ENCODE measurements at regions not wholly inside any gene's neighbourhood (a gene's known extent, or its start where the extent isn't known, plus 50 kb on each side); places are given as distances from the start of the nearest gene placed in this dataset.

GRCh38 chr6:71468841-71469700 is 180.5 kb downstream of the OGFRL1 start:
- intact Hi-C loops (cut with DNase I, micrococcal nuclease): no loop called here
- no peak for ATAC-seq
- DNase-seq: no peak

DNA sequence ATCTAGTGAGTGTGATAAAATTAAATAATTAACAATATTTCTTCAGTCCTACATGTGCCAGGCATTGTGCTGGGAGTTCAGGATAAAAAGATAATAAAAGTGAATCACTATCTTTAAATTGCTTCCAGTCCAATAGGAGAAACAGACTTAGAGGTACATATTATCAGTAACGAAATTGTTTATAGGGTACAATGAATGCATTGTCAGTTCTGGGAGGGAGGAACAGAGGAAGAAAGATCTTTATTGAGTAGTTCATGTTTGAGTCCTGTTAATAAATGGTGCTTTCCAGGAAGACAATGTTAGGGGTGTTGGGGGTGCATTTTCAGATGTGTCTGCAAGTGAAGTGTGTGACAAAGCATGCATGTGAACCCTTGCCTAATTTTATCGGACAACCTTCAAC is 183.1 kb downstream of the OGFRL1 start:
- intact Hi-C loops (cut with DNase I, micrococcal nuclease): no loop called here

DNA sequence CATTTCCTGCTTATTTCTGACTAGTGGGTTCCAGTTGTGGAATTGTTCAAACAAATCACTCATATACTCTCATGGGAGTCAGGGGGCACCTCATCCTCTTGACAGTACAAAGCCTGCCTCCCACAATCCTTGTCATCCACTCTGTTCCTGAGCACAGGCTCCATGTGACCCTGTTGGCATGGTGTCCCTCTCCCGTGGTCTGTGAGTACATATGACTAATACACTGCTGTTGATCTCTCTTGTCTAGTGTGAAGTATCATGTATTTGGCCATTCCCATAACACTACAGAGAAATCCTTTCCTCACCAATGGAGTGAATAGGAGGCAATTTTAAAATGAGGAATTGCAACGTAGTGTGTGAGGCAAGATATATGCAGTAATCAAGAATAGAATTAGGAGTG is 185.3 kb downstream of the OGFRL1 start:
- no peak for ATAC-seq
- peak; percentile 13 to 38 for DNase-seq
- intact Hi-C loops (cut with DNase I, micrococcal nuclease): no loop called here

More for the DNA sequence above, 183.1 kb downstream of the OGFRL1 start:
- ATAC-seq (no peak), DNase-seq (no peak)

DNA sequence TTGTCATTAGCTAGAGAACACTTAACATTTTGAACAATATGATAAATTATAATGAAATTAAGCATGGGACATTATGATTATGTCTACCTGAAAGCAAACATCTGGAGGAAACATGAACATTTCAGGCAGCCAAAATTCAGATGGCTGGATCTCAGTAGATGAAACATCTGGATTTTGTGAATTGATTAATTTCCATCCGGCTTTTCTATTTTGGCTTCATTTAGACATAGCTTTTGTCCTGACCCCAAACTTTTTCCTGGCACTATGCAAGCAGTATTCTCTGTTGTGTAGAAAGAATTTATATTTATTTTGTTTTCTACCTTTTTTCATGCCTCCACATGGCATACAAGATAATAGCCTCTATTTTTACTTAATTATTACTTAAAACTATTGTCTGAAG is 186.3 kb downstream of the OGFRL1 start:
- DNase-seq (no peak), ATAC-seq (no peak)
- intact Hi-C loops (cut with DNase I, micrococcal nuclease): no loop called here

DNA sequence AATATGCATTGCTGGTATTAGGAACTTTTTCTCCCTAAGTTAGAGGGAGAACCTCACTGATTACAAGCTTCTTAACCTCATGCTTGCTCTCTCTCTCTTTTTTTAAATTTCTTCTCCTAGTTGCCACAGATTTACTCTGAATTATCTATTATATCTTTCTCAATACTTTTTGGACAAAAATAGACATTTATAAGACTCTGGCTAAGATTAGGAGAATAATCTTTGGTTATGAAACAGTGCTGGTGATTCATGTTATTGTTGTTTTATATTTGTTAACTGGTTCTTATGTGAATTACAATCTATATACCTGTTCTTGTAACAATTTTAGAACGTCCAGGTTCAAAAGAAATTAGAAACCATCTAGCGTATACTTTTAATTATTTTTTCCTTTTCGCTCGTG is 187.8 kb downstream of the OGFRL1 start:
- ATAC-seq (no peak), DNase-seq (no peak)
- intact Hi-C loops (cut with DNase I, micrococcal nuclease): no loop called here

DNA sequence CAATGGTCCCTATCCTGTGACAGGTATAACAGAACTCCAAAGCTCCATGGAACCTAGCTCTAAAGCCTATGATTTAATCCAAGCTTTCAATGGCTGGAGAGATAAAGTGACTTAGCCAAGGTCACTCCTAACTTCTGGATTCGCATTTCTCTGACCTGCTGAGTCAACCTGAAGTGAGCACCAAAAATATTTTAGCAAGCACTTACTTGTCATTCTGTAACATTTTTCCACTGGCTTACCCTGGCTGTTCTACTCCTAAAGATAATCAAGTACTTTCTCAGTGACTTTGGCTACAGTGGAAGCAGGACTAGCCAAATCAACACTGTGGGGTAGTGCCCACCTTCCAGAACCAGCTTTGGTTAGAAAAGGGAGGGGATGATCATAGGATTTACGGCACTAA is 188.3 kb downstream of the OGFRL1 start:
- ATAC-seq (no peak), DNase-seq (no peak)

GRCh38 chr6:71478834-71479541 is 190.4 kb downstream of the OGFRL1 start:
- ATAC-seq: no peak
- intact Hi-C loops (cut with DNase I, micrococcal nuclease): no loop called here
- no peak for DNase-seq

More for the DNA sequence above, 188.3 kb downstream of the OGFRL1 start:
- intact Hi-C loops (cut with DNase I, micrococcal nuclease): no loop called here

GRCh38 chr6:71480577-71480976 is 192.0 kb downstream of the OGFRL1 start:
- DNase-seq (no peak), ATAC-seq (no peak)
- intact Hi-C loops (cut with DNase I, micrococcal nuclease): no loop called here

DNA sequence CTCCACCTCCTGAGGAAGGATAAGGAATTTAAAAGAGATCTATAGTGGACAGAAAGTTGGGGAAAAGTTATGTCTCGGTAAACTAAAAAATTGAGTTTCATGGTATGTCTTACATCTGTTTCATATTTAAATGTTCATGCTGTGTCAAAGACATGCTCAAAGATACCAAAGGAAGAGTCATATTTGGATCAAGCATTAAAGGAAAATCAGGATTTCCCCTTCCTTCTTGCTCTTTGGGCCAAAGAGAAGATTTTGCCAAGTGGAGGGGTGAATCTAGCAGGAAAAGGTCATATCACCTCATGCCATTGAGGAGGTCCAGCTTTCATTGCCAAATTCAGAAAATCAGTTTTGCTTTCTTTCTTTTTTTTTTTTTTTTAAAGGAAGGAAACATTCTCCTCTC is 192.4 kb downstream of the OGFRL1 start:
- ATAC-seq (no peak), DNase-seq (no peak)
- intact Hi-C loops (cut with DNase I, micrococcal nuclease): no loop called here

GRCh38 chr6:71481801-71482200 is 193.2 kb downstream of the OGFRL1 start:
- intact Hi-C loops (cut with DNase I, micrococcal nuclease): no loop called here
- ATAC-seq: no peak
- DNase-seq: no peak

DNA sequence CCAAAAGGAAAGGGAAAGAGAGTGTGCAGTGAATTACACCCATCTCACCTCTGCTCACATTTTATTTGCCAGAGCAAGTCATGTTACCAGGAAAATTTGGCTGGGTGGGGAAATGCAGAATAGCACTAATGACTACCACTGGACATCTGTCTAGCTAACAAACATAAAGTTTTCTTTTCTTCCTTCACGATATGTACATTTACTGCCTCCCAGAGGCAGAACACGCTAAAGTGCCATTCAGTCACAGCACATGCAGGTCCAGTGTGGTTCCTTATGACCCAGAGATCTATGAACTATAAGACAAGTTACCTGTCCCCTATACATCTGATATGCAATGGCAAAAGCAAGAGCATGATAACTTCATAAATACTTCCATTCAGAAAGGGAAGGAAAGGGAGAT is 194.1 kb downstream of the OGFRL1 start:
- no peak for ATAC-seq
- no peak for DNase-seq
- intact Hi-C loops (cut with DNase I, micrococcal nuclease): no loop called here

DNA sequence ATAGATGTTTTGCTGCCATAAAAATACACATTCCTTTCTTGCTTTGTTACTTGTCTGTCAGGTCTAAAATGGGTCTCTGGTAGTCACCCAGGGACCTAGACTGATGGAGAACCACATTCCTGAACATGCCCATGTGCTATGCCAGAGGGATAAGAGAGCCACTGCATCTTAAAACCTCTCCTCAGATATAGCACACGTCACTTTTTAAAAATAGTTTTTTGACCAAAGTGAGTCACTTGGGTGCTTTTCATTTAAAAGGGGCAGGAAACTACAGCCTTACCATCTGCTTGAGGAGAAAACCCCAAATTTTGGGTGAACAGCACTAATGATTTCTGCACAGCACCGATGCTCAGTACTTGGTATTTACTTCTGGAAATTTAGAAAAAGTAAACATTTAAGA is 197.8 kb downstream of the OGFRL1 start:
- intact Hi-C loops (cut with DNase I, micrococcal nuclease): no loop called here
- DNase-seq: no peak
- ATAC-seq: no peak

- ATAC-seq (no peak), DNase-seq (no peak)
- intact Hi-C loops (cut with DNase I, micrococcal nuclease): no loop called here
Measured at GRCh38 chr6:71488186-71488585, 199.6 kb downstream of the OGFRL1 start.

DNA sequence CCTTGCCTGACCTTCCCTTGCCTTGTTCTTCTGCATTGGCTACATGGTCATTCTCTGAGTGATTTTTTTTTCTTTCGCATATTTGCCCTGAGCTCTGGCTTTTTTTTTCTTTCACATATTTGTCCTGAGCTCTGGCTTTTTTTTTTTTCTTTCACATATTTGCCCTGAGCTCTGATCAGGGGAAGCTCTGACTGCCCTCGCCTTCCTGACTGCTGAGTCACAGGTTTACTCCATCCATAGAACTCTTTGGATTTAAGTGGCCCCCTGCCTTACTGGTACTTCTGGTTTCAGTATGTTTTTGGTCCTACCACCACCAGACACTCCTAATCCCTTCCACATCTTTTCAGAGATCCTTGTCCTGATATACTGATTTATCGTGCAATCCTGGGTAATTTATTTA is 201.1 kb downstream of the OGFRL1 start:
- no peak for ATAC-seq
- intact Hi-C loops (cut with DNase I, micrococcal nuclease): no loop called here
- no peak for DNase-seq

DNA sequence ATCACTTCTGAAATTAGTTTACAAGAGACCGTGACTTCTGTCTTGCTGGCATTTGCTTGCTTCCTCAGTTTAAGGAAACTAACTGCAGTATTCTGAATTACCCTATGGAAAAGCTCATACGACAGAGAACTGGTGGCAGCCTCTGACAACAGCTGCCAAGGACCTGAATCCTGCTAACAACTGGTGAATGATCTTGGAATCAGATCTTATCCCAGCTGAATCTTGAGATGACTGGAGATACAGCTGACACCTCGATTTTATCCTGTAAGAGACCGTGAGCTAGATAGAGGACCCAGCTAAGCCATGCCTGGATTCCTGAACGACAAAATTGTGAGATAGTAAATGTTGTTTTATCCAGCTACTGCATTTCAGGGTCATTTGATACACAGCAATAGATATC is 202.3 kb downstream of the OGFRL1 start:
- intact Hi-C loops (cut with DNase I, micrococcal nuclease): no loop called here
- ATAC-seq (no peak), DNase-seq (no peak)

GRCh38 chr6:71491844-71492243 is 203.2 kb downstream of the OGFRL1 start:
- no peak for ATAC-seq
- DNase-seq: no peak
- intact Hi-C loops (cut with DNase I, micrococcal nuclease): no loop called here

GRCh38 chr6:71492668-71493067 is 204.1 kb downstream of the OGFRL1 start:
- intact Hi-C loops (cut with DNase I, micrococcal nuclease): no loop called here

DNA sequence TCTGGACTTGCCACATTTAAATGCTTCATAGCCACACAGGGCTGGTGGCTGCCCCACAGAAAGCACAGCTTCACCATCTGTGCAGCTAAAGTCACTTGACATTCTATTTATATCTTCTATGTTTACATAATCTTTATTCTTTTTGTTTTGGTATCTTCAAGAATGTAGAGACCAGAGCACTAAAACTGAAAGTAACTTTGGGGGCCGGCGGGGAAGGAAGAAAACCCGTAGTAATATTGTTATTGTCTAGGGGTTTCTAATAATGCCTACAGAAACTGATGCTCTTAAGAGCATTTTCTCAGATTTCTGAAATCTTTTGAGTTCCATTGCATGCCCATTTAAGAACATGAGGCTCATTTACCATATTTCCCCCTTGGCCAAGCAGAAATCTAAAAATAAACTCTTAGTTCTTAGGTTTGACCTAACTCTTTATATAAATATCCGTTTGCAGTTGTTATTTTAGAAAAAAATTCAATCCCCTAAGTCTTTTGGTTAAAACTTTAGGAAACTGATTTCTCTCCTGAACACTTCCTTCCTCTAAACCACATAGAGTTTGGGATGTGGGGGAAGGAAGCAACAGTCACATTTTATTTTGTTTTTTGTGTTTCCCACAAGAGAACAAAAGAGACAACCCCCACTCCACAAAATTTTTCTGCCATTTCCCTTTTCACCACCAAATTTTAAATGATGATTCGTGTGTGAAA is 207.6 kb downstream of the OGFRL1 start:
- ATAC-seq: no peak
- intact Hi-C loops (cut with DNase I, micrococcal nuclease): no loop called here
- peak in 1 of 2 donors; percentile 11 for DNase-seq

More at GRCh38 chr6:71492668-71493067, 204.1 kb downstream of the OGFRL1 start:
- ATAC-seq (no peak), DNase-seq (no peak)

GRCh38 chr6:71496722-71497033 is 208.1 kb downstream of the OGFRL1 start:
- ATAC-seq: no peak
- no peak for DNase-seq
- intact Hi-C loops (cut with DNase I, micrococcal nuclease): no loop called here

DNA sequence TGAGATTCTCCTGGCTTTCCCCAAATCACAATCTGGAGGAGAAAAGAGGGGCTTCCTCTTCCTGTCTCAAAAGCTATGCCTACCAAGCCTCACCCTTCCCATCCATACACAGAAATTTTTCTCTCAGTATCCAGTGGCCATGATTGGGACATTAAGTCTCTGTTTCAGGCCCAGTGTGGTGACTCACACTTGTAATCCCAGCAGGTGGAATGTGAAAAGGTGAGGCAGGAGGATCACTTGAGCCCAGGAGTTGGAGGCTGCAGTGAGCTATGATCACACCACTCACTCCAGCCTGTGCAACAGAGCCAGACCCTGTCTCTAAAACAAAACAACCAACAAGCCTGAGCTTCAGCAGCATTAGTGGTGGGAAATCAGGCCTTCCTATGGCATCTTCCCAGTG is 210.0 kb downstream of the OGFRL1 start:
- intact Hi-C loops (cut with DNase I, micrococcal nuclease): no loop called here
- ATAC-seq: no peak

More for the DNA sequence above, 210.0 kb downstream of the OGFRL1 start:
- no peak for DNase-seq

Data from left colon (tissue), 2 donors.